Type B pancreatic cell (in vitro differentiated cells): ENCODE measurements at regions not wholly inside any gene's neighbourhood (a gene's known extent, or its start where the extent isn't known, plus 50 kb on each side); places are given as distances from the start of the nearest gene placed in this dataset.

Source experiments
- DNase-seq: peaks from one replicate; pipeline ENCODE4 v3.0.0; 2021; ENCODE audit warnings: mixed read lengths; ENCODE audit not compliant: unreplicated experiment; ENCODE audit errors: extremely low spot score
- H3K27ac Mint-ChIP-seq: 2 replicates; pipeline ENCODE4 v1.8.0; 2021; ENCODE audit warnings: mild to moderate bottlenecking, mixed read lengths
- H3K27me3 Mint-ChIP-seq: 2 replicates; pipeline ENCODE4 v1.8.0; 2021; ENCODE audit warnings: mixed read lengths
- H3K36me3 Mint-ChIP-seq: 2 replicates; pipeline ENCODE4 v1.8.0; 2021; ENCODE audit warnings: mixed read lengths
- H3K4me1 Mint-ChIP-seq: one replicate; pipeline ENCODE4 v1.8.0; 2021; ENCODE audit warnings: mixed read lengths; ENCODE audit not compliant: unreplicated experiment
- H3K4me3 Mint-ChIP-seq: 2 replicates; pipeline ENCODE4 v1.8.0; 2021; ENCODE audit warnings: mild to moderate bottlenecking, mixed read lengths
- H3K9me3 Mint-ChIP-seq: 2 replicates; pipeline ENCODE4 v1.8.0; 2021; ENCODE audit warnings: mixed read lengths
- TF ChIP-seq, protein P1 (sequence below): fragments of 200-600 bp; sonication (generic); conservative IDR thresholded peaks from 2 replicates; pipeline ENCODE4 v1.5.0; 2021; ENCODE audit warnings: antibody characterized with exemption, mild to moderate bottlenecking

DNA sequence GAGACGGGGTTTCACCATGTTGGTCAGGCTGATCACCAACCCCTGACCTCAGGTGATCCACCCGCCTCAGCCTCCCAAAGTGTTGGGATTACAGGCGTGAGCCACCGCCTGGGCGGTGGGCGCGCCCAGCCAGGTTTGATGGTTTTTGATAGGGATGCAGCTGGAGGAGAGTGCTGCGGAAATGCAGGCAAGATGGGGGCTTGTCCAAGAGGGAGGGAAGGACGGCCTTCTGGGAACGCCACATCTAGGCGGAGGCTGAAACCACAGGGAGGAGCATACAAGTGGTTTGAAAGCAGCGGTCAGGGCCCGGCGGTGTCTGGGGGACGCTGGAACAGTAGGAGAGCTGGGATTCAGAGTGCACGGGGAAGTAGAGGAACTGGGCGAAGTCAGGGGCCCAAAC, 134.6 kb downstream of the VRK1 start:
- no peak for DNase-seq
- H3K27ac Mint-ChIP-seq, result no peak overlapping the region
- H3K36me3 Mint-ChIP-seq, result no peaks in the 10 kb centered on the region
- no peaks in the 10 kb centered on the region for H3K9me3 Mint-ChIP-seq
- TF ChIP-seq, protein P1, sequence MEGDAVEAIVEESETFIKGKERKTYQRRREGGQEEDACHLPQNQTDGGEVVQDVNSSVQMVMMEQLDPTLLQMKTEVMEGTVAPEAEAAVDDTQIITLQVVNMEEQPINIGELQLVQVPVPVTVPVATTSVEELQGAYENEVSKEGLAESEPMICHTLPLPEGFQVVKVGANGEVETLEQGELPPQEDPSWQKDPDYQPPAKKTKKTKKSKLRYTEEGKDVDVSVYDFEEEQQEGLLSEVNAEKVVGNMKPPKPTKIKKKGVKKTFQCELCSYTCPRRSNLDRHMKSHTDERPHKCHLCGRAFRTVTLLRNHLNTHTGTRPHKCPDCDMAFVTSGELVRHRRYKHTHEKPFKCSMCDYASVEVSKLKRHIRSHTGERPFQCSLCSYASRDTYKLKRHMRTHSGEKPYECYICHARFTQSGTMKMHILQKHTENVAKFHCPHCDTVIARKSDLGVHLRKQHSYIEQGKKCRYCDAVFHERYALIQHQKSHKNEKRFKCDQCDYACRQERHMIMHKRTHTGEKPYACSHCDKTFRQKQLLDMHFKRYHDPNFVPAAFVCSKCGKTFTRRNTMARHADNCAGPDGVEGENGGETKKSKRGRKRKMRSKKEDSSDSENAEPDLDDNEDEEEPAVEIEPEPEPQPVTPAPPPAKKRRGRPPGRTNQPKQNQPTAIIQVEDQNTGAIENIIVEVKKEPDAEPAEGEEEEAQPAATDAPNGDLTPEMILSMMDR, result no peak
- H3K4me3 Mint-ChIP-seq, result no peak overlapping the region
- H3K27me3 Mint-ChIP-seq, result no peaks in the 10 kb centered on the region
- peaks cover 9% of the 10 kb centered on the region for H3K4me1 Mint-ChIP-seq

DNA sequence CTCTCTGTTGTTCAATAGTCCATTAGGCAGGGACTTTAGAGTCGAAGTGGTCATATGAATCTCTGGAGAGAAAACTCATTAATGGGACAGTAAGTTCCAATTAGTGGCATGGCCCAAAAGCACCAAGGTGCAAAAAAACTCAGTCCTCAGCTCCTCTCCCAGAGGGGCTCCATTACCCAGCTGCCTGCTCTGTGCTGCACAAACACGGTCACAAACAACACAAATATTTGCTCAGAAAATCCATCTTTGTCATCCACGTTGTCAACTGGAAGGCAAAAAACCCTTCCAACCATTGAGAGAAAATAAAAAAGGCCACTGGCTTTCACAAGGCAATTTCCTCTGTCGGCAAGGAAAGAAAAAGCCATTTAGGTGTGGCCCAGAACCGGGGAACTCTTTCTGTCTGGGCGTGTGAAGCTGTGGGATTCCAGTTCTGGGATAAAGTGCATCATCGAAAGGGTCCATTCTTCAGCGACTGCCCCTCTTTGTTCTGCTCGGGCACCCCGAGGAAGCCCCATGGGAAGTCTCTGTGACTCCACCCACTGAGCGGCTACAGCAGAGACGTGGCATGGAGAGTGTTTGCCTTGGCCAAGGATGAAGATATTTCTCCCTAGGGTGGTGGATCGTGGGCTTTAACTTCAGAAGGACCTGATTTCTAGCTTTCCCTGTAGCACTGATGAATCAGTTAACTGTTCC, 137.6 kb downstream of the VRK1 start:
- Mint-ChIP-seq H3K27ac (no peak overlapping the region), H3K4me3 (no peak overlapping the region), H3K27me3 (no peaks in the 10 kb centered on the region), H3K4me1 (peaks cover 9% of the 10 kb centered on the region), H3K36me3 (no peaks in the 10 kb centered on the region), H3K9me3 (no peaks in the 10 kb centered on the region)
- no peak for DNase-seq
- TF ChIP-seq, protein P1, result no peak

- Mint-ChIP-seq H3K9me3 (no peaks in the 10 kb centered on the region), H3K27ac (no peak overlapping the region), H3K4me3 (no peak overlapping the region), H3K27me3 (no peaks in the 10 kb centered on the region), H3K4me1 (peaks cover 9% of the 10 kb centered on the region), H3K36me3 (no peaks in the 10 kb centered on the region)
- TF ChIP-seq, protein P1, result peak; percentile 67
- no peak for DNase-seq
Measured at GRCh38 chr14:96938946-96939345, 141.8 kb downstream of the VRK1 start.

DNA sequence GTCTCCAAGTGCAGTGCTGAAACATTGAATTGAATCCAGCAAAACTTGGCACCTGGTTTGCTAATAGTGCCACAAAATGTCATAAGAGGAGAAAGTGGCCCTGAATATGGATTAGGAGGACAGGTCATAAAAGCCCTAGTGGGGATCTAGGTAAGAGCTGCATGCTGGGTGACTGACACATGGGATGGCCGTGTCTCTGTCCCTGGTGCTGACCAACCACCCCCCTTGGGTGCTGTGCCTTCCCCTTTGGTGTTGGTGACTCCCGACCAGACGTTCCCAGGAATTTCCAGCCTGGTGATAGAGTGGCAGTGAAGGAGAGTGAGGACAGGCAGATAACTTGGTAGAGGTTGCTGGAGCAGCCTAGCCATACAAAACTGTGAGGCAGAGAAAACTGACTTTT, 142.8 kb downstream of the VRK1 start:
- TF ChIP-seq, protein P1, result no peak
- no peak overlapping the region for H3K27ac Mint-ChIP-seq
- DNase-seq, result no peak

GRCh38 chr14:96944297-96944696, 147.1 kb downstream of the VRK1 start:
- Mint-ChIP-seq H3K27ac (no peak overlapping the region), H3K9me3 (no peaks in the 10 kb centered on the region), H3K4me1 (no peaks in the 10 kb centered on the region), H3K4me3 (no peak overlapping the region), H3K27me3 (no peaks in the 10 kb centered on the region), H3K36me3 (no peaks in the 10 kb centered on the region)
- TF ChIP-seq, protein P1, result no peak
- no peak for DNase-seq

More for the DNA sequence above, 142.8 kb downstream of the VRK1 start:
- no peaks in the 10 kb centered on the region for H3K27me3 Mint-ChIP-seq
- H3K4me3 Mint-ChIP-seq, result no peak overlapping the region
- H3K4me1 Mint-ChIP-seq, result peaks cover under 1% of the 10 kb centered on the region
- H3K36me3 Mint-ChIP-seq, result no peaks in the 10 kb centered on the region
- H3K9me3 Mint-ChIP-seq, result no peaks in the 10 kb centered on the region
